ENCODE measurements at regions not wholly inside any gene's neighbourhood (a gene's known extent, or its start where the extent isn't known, plus 50 kb on each side); places are given as distances from the start of the nearest gene placed in this dataset.

DNA sequence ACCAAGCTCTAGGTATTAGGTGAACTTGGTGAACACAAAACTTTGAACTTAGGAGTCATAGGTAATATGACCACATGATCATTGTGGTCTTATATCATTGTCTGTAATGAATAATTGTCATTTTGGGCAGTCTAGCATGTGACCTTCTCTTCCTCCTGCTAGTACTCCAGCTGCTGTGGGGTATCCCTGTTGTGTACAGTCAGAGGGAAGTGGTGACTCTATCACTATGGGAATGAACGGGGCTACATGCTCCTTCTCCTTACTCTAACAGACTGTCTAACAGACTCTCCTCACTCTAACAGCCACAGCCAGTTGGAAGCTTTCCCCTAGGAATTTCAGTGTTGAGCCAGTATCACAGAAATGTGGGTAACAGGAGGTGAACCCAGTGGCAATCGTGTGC is 68.2 kb upstream of the NEDD4L start:
- TF ChIP-seq POLR2A (IDR thresholded peaks at IDR 0.05), result no peak
- TF ChIP-seq CTCF (IDR thresholded peaks at IDR 0.05), result no peak
